ENCODE measurements at regions not wholly inside any gene's neighbourhood (a gene's known extent, or its start where the extent isn't known, plus 50 kb on each side); places are given as distances from the start of the nearest gene placed in this dataset.

DNA sequence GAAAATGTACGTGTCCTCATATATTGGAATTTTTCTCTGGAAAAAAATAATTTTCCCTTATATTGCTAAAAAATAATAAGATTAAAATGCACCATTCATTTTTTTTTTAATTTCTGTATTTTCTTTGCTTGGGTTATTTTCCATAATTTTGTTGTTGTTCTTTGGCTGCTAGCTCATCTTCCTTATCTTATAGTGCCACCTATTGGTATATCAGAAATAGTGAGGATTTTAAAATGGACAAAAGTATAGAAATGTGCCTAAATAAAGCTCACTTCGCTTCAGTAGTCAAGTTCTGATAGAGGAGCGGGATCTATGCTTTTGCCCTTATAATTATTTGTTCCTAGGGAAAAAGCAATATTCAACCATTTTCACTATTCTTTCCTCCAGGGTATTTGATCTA lies 134.8 kb downstream of the NAP1L3 start:
- no peaks in the 10 kb centered on the region for H4K20me1 ChIP-seq (ENCODE audit: insufficient read depth, low read length)
- no peaks in the 10 kb centered on the region for H3K9me3 ChIP-seq (replicated peaks; ENCODE audit: insufficient read depth, low read length)
- no peak overlapping the region for H2AFZ ChIP-seq (ENCODE audit: low read length)
- TF ChIP-seq CTCF (IDR thresholded peaks at IDR 0.05; ENCODE audit: low read length), result peak; percentile 39
- no peak for TF ChIP-seq EZH2 (optimal IDR thresholded peaks at IDR 0.05; ENCODE audit: low read depth, low read length)
- no peaks in the 10 kb centered on the region for H3K79me2 ChIP-seq (ENCODE audit: low read length)
- H3K4me3 ChIP-seq (ENCODE audit: low read length), result no peak overlapping the region
- no peak overlapping the region for H3K9ac ChIP-seq (ENCODE audit: low read length)
- no peaks in the 10 kb centered on the region for H3K9me2 ChIP-seq (replicated peaks; ENCODE audit: insufficient read depth, low read length)
- no peaks in the 10 kb centered on the region for H3K36me3 ChIP-seq (replicated peaks; ENCODE audit: insufficient read depth, low read length)
- H3K27ac ChIP-seq (ENCODE audit: low read length), result no peak overlapping the region
- H3K4me1 ChIP-seq (ENCODE audit: low read length), result no peaks in the 10 kb centered on the region
- H3F3A ChIP-seq (ENCODE audit: insufficient read depth, low read length), result no peaks in the 10 kb centered on the region
- peak; percentile 25 for DNase-seq
- no peak overlapping the region for H3K4me2 ChIP-seq (ENCODE audit: low read depth, low read length)
- no peaks in the 10 kb centered on the region for H3K27me3 ChIP-seq (replicated peaks; ENCODE audit: insufficient read depth, low read length)

GRCh38 chrX:93528917-93529316 lies 144.5 kb downstream of the NAP1L3 start:
- no peak overlapping the region for H3K4me2 ChIP-seq (ENCODE audit: low read depth, low read length)
- H3K27ac ChIP-seq (ENCODE audit: low read length), result no peak overlapping the region
- H3K9ac ChIP-seq (ENCODE audit: low read length), result no peak overlapping the region
- H2AFZ ChIP-seq (ENCODE audit: low read length), result no peak overlapping the region
- no peak for DNase-seq
- H4K20me1 ChIP-seq (ENCODE audit: insufficient read depth, low read length), result no peaks in the 10 kb centered on the region
- no peaks in the 10 kb centered on the region for H3K4me1 ChIP-seq (ENCODE audit: low read length)
- no peaks in the 10 kb centered on the region for H3K9me2 ChIP-seq (replicated peaks; ENCODE audit: insufficient read depth, low read length)
- H3K27me3 ChIP-seq (replicated peaks; ENCODE audit: insufficient read depth, low read length), result no peaks in the 10 kb centered on the region
- H3F3A ChIP-seq (ENCODE audit: insufficient read depth, low read length), result no peaks in the 10 kb centered on the region
- no peaks in the 10 kb centered on the region for H3K9me3 ChIP-seq (replicated peaks; ENCODE audit: insufficient read depth, low read length)
- no peak overlapping the region for H3K4me3 ChIP-seq (ENCODE audit: low read length)
- H3K36me3 ChIP-seq (replicated peaks; ENCODE audit: insufficient read depth, low read length), result no peaks in the 10 kb centered on the region
- TF ChIP-seq CTCF (IDR thresholded peaks at IDR 0.05; ENCODE audit: low read length) (no peak), EZH2 (optimal IDR thresholded peaks at IDR 0.05; ENCODE audit: low read depth, low read length) (no peak), EZH2phosphoT487 (IDR thresholded peaks at IDR 0.05; ENCODE audit: low read length) (no peak)
- H3K79me2 ChIP-seq (ENCODE audit: low read length), result no peaks in the 10 kb centered on the region
